GM19455 (cell line): ENCODE measurements at regions not wholly inside any gene's neighbourhood (a gene's known extent, or its start where the extent isn't known, plus 50 kb on each side); places are given as distances from the start of the nearest gene placed in this dataset.

Experiments used
- ATAC-seq: cut with Tn5 transposase; IDR thresholded peaks from one replicate; pipeline ENCODE4 v1.9.1; 2021; ENCODE audit not compliant: unreplicated experiment

DNA sequence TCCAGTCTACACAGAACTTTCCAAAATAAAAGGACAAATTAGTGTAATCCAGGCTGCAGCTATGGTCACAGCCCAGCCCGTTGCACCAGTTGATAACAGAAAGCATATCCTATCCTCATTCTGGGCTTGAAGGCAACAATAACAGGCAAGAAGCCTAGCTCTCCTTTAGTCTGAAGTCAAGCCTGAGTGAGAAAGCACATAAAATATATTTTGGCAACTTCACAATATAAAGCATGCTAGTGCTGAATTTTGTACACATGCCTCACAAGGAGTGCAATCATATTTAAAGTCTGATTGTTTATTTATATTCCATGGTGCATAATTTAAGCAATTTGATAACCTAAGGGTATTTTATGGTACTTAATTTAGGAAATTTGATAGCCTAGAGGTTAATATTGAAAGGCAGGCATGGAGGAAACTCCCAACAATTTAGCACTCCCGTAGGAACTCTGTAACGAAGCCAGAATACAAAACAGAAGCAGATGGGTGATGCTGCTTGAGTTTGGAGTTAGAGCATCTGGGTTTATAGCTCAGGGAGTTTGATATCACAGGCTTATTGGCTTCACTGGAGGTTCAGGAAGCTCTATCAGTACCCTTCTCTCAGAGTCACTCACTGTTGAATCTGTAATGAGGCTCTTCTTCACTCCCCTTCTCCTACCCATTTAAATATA, 1199.1 kb upstream of the GYPC start:
- ATAC-seq, result no peak

DNA sequence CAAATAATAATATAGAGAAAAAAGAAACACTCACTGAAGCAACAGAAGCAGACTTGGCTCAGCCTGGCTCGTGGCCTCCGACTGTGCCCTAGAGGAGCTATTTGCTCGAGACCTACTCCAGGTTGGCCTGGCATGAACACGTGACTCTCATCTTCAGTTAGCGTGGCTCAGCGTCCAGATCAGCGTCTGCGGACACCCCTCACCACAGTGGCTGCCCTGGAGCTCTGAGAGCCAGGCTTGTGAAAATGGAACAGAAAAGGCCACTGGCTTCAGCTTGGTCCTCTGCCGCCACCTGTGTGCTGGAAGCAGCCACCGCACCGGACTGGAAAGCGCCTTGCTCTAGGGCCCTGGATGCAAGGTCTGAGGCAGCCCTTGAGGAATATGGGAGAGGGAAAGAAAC, 1184.0 kb upstream of the GYPC start:
- no peak for ATAC-seq

DNA sequence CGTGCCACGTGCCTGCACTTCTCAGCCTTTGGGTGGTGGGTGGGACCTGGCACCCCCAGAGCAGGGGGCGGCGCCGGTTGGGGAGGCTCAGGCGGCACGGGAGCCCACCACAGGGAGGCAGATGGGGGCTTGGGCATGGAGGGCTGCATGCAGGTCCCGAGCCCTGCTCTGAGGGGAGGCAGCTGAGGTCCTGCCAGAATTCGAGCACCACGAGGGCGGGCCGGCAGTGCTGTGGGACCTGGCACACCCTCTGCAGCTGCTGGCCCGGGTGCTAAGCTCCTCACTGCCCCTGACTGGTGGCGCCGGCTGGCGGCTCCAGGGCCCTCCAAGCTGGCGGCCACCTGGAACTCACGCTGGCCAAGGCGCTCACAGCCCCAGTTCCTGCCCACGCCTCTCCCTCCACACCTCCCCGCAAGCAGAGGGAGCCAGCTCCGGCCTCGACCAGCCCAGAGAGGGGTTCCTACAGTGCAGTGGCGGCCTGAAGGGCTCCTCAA, 1176.8 kb upstream of the GYPC start:
- ATAC-seq, result no peak

DNA sequence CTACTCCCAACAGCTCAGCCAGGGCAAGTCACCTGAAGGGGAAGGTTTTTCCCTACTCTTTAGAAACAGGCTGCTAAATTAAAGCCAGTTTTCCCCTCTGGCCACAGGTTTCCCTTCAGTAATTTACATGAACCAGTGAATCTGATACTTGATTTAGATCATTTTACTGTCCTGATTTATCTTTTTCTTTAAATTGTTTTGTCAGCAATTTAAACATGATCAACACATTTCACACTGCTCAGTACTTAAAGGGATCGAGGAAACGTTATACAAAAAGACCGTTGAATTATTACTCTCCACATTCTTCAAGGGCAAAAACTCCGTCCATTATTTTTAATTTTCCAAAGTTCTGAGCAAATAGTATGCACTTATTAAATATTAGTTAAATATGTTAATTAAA, 1165.7 kb upstream of the GYPC start:
- ATAC-seq, result no peak

DNA sequence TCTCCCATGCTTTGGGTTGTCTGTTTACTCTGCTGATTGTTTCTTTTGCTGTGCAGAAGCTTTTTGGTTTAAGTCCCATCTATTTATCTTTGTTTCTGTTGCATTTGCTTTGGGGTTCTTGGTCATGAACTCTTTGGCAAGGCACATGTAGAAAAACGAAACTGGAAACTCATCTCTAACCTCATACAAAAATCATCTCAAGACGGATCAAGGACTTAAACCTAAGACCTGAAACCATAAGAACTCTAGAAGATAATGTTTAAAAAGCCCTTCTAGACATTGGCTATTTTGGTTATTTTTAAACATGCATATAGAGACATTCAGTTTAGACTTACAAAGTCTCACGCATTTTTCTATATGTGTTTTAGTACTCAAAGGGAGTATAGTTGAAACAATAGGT, 1164.3 kb upstream of the GYPC start:
- ATAC-seq, result no peak

DNA sequence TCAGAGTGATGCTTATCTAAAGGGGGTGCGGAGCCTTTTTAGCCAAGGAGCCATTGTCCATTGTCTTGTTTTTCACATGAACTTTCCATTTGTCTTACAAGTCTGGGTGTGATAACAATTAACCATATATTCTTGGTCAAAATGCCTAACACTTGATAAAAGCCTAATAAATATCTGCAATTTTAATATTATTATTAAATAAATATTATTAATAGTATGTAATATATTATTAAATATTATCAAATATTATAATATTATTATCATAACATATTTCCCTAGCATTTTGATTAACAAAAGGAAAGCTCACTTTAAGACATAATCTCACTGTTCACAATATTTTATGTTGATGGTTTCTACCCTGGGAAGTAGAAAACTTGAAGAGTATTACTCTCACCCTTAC, 1143.6 kb upstream of the GYPC start:
- ATAC-seq, result no peak

DNA sequence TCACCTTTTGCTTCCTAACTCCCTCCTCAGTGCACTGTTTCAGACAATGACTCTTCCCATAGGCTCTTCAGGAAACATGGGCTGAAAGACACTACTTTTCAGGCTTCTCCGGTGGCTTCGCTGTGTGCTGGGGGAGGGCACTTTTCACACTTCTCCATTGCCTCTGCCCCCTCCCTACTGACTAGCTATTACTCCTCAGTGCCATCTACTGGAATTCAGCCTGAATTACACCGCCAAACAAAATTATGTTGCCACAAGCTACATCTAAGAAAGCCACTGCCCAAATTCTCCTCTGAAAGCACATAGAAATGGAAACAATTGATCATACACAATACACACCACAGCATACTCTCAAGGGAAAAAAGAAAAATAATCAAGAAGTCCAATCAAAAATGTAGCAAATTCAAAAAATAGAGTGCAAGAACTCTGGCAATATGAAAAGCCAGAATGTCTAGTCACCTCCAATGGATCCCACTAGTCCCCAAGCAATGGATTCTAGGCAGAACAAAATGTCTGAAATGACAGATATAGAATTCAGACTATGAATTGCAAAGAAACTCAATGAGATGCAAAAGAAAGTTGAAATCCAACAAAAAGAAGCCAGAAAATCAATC, 1139.4 kb upstream of the GYPC start:
- ATAC-seq, result no peak

DNA sequence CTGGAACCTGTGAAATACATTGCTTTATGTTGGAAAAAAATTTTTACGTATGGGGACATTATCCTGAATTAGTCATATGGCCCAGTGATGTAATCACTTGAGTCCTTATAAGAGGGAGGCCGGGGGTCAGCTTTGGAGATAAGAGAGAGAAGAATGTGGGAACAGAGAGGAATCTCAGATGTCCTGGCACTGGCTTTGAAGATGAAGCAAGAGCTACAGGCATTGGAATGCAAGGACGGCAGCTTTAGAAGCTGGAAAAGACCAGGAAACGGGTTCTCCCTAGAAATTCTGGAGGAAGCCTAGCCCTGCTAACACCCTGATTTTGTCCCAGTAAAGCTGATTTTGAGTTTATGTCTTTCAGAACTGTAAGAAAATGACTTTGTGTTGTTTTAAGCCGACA, 1129.9 kb upstream of the GYPC start:
- ATAC-seq, result no peak

DNA sequence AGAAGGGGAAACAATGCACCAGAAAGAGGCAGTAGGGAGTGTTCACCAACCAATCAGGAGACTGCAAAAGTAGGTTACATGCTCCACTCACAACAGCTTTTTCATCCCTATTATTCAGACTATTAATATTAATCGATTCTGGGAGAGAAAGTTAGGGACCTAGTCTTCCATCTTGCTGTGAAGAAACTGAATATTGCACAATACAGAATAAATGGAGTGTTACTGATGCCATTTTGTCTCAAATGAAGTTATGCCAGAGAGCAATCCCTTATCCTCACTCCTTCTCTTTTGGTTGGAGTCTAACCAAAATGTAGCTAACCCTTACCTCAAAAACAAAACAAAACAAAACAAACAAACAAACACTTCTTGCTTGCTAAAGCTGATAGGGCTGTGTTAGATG, 1120.9 kb upstream of the GYPC start:
- no peak for ATAC-seq

DNA sequence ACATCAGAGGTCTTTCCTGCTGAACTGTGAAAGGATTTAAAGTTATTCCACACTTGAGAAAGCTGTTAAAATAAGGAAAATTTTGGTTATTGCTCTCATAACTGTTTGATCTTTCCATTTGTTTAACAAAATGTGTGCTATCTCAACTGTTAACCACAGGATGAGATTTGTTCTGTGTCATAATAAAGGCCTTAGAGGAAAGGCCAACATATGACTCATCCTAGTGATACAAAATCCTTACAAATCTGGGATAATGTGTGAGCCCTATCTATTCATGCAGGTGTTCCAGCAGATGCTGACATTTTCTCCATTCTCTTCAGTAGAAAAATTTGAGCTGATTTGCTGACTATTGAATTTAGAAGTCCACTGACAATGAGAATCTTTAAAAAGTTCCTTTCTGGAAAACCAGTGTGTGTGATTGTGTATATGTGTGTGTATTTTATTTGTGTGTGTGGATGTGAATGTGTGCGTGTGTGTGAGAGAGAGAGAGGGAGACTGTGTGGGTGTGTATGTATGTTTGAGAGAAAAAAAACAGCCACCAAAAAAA, 1111.9 kb upstream of the GYPC start:
- no peak for ATAC-seq

DNA sequence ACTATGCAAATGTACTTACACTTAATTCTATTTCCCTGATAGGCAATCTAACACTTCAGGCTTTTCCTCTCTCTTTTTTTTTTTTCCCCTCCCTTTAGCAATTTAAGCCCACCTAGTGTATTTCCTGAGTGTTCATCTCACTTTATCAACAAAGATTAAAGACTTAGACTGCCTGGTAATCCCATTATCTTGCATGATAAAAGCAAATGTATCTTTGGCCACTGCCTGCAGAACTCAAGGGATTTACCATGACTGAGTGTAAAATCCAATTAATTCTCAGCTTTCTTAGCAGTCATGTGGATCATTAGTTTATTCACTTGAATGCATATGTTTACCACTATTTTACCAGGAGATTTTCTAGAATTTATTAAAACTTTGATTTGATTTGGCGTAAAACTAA, 1102.2 kb upstream of the GYPC start:
- ATAC-seq, result no peak

DNA sequence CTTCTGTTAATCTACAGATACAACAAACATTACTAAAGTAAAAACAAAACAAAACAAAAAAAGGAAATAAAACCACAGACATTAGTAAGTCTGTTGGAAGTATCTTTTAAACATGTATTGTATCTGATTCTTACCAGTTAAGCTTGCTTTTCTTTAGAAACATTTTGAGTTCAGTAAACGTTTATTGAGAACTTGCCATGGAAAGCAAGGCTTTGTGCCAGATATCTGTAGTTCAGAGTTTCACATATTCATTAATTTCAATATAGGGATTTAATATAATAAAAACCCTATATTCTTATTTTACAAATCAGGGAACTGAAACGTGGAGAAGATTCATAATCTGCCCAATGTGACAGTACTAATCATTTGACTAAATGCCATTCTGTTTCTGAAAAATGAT, 1101.0 kb upstream of the GYPC start:
- ATAC-seq, result no peak

DNA sequence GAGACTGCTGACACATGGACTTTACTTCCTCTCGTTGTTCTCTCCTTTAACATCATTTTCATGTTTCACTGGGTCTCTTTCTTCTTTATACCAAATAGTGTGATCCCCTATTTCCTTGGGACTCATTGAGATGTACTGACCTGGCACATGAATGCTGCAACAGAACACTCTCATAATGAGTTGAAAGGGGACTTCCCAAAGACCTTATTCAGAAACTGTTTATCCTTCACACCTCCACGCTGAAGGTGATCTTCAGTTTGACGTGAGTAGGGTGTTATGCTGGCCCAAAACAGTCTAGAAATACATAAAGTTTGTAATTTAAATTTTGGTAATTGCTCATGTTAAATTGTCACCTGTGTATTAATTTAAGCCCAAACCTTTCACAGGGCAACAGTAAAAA, 1096.8 kb upstream of the GYPC start:
- no peak for ATAC-seq

DNA sequence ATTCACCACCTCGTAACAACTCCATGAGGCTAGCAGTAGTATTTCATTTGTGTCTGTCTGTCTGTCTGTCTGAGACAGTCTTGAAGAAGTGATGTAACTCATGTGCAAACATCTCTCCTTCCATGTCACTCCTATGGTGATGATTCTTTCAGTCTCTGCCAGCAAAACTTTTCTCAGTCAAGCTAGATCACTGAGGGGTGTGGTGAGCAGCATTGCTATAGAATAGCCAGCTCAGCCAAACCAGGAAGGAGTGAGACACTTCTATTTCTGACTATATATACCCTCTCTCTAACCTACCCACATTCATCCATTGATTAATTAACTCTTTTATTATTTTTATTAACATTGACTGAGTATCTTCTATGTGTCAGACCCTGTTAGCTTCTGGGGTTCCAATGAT, 1095.1 kb upstream of the GYPC start:
- ATAC-seq, result no peak

DNA sequence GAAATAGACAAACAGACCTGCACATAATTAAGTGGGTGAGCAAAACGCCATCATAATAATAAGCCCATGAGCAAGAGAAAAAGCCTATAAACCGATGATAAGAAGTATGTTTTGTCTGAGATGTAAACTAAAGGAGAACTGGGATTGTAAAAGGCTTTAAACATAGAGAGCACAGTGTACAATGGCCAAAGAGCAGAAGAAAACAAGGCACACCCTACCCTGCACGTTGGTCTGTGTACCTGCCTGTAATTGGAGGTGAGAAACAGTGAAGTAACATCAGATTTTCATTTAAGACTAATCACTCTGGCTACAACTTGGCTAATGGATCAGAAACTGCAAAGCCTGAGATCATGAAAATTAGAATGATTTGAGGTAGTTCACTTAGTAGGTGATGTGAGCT, 1094.7 kb upstream of the GYPC start:
- ATAC-seq, result no peak

DNA sequence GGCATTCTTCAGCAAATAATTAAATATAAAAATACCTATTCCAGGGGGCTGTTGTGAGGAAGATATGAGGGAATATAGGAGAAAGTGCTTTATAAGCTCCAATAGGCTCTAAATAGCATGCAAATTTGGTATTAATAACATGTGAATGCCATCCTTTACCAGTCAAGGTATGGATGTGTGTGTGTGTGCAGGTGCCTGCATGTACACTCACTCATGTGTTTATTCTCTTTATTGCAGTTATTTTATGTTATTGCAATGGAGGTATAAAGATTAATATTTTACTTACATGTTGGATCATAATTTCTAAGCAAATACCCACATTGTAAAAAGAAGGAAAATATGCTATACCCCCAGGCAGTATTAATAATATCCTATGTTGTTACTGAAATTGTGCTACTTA, 1093.0 kb upstream of the GYPC start:
- no peak for ATAC-seq

DNA sequence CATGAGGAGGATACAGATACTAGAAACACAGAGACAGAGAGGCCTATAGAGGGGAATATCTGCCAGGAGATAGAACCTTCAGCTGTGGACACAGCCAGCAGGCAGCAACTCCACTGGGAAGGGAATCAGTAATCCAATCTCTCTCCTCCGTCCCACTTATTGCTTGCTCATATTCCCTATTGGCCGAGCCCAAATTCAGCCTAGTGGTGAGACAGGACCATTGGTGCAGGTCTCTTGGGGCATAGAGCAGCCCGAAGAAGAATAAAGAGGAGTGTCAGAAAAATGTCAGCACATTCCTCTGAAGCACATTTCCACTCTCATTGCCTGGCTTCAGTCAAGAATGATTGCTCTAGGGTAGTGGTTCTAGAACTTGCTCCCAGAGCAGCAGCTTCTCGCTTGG, 1091.5 kb upstream of the GYPC start:
- no peak for ATAC-seq

DNA sequence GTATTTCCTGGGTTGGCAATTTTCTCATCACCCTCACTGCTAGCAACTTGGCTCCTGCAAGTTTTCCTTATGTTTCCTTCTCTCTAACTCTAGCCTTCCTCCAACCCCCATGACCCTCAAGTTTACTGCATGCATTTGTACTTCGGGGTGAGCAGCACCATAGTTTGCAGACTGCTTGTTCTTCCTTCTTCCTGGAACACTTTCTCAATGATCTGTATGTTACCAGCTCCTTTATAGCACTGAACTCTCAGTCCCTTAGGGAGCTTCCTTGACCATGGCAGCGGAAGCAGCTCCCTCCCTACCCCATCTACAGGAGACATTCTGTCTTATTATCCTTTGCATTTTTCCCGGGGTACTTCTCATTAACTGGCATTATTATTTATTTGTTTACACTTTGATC, 1089.5 kb upstream of the GYPC start:
- no peak for ATAC-seq

DNA sequence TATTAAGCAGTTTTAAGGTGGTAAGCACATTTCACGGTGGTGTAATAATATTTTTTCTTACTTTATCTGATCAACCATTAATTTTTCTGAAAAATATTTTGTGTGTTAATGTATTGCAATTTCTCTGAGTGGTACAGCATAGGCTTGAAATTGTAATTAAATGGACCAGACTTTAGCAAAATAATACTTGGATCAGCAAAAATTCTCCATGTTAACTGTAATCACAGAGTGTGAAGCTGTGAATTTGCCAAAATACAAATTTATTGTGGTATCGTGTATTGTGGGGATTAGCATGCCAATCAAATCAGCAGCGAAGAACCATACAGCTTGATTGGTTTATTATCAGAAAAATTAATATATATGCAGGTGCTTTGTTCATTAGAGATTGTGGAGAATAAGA, 1088.9 kb upstream of the GYPC start:
- ATAC-seq, result no peak

DNA sequence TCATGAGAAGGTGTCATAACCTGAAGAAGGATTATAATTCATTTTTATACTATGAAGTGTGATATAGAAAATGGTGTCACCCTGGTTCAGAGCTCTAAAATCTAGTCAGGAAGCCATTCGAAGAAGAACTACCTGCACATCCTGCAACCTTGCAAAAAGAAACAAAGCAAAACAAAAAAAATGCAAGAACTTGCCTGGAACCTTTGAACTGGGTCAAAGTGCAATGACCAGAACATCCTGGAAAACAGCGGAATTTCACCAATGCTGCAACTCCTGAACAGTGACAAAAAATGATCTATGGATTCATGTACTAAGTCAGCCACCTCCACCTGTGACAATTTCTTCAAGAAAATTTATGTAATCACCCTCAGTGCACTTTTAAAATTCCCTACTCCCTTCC, 1083.3 kb upstream of the GYPC start:
- no peak for ATAC-seq

DNA sequence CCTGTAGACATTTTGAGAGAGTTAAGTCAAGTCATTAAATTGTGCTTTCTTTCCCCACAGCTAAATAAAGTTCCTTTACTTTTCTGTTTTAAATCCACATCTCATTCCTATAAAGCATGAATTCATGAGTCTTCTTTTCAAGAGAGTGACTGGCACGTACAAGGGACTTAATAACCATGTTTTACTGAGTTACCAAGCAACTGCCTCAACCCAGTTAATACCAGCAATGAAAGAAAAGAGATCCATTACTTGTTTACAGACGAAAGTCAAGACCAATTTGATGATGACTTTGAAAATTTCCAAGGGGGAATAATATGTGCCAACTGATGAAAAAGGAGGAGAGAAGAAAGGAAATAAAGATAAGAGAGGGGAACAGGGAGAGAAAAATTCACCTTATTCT, 1082.5 kb upstream of the GYPC start:
- no peak for ATAC-seq

DNA sequence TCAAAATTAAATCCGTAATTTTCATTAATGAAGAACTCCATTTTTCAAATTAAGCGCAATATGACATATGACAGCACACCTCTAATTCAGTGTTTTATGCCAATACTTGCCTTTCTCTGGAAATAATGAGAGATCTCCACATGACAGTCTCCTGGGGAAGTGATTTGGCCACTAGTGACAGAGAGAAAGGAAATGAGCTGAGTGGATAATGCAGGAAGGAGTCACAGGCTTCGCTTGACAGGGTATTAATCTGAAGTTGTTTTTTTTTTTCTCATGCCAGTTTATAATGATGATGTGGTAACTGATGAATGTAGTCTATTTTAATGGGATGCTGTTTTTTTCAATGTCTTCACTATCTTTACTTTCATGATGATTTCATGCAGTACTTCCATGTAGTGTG, 1079.4 kb upstream of the GYPC start:
- ATAC-seq, result no peak

DNA sequence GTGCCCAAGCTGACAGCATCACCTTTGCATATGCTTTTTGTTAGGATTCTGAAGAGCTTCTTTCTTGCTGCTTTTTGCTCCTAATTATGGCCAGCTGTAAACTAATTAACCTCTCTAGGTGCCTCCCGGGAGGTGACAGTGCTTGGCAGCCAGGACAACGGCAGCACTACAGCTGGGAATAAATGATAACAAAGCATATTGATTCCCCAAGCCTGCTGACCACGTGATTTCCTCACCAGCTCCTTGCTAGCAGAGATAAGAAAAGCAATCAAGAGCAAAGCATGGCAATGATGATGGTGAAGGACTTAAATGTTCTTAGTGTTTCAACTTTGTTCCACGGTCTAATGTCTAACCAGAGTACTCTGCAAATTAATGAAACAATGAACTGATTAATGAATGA, 1074.4 kb upstream of the GYPC start:
- no peak for ATAC-seq
